GM12864 (cell line): ENCODE measurements at regions not wholly inside any gene's neighbourhood (a gene's known extent, or its start where the extent isn't known, plus 50 kb on each side); places are given as distances from the start of the nearest gene placed in this dataset.
A peak's percentile ranks its signal among the peaks of the same experiment; 100 is the strongest.
"Not testable (repeated sequence)": the region's sequence is repeated elsewhere in the genome, so short reads cannot be mapped to it uniquely, and the experiment has no call there.

Experiments used
- DNase-seq: peaks from one replicate; pipeline ENCODE4 v3.0.0-alpha.2; 2011; ENCODE audit warnings: low read depth
- H3K4me3 ChIP-seq: 2 replicates; pipeline ENCODE4 v1.5.1; 2011; ENCODE audit warnings: mild to moderate bottlenecking, low read depth, low read length, control low read depth
- CTCF ChIP-seq: IDR thresholded peaks from 2 replicates; pipeline ENCODE4 v1.5.1; 2011; ENCODE audit warnings: low read depth, mild to moderate bottlenecking, moderate library complexity, low read length, control low read depth, inconsistent platforms; ENCODE audit errors: missing control alignments

GRCh38 chr10:23630376-23630775 lies 191.5 kb downstream of the OTUD1 start:
- no peak overlapping the region for H3K4me3 ChIP-seq
- TF ChIP-seq CTCF, result no peak
- DNase-seq, result no peak

GRCh38 chr10:23630885-23631284 lies 192.0 kb downstream of the OTUD1 start:
- no peak overlapping the region for H3K4me3 ChIP-seq
- TF ChIP-seq CTCF, result no peak
- no peak for DNase-seq

- TF ChIP-seq CTCF, result no peak
- DNase-seq, result no peak
- no peak overlapping the region for H3K4me3 ChIP-seq
These were observed 204.4 kb downstream of the OTUD1 start for GRCh38 chr10:23643111-23643780.

- no peak for TF ChIP-seq CTCF
- DNase-seq, result no peak
- no peak overlapping the region for H3K4me3 ChIP-seq
These were observed 209.7 kb downstream of the OTUD1 start for GRCh38 chr10:23648618-23649017.

- DNase-seq, result no peak
- H3K4me3 ChIP-seq, result no peak overlapping the region
- TF ChIP-seq CTCF, result peak; percentile 44
These were observed 217.9 kb downstream of the OTUD1 start for GRCh38 chr10:23656735-23657134.

GRCh38 chr10:23657677-23658076 lies 218.8 kb downstream of the OTUD1 start:
- DNase-seq, result no peak
- H3K4me3 ChIP-seq, result no peak overlapping the region

GRCh38 chr10:23671866-23672265 lies 233.0 kb downstream of the OTUD1 start:
- not testable (repeated sequence) for H3K4me3 ChIP-seq, DNase-seq

More at GRCh38 chr10:23657677-23658076, 218.8 kb downstream of the OTUD1 start:
- TF ChIP-seq CTCF, result no peak
